ENCODE measurements at regions not wholly inside any gene's neighbourhood (a gene's known extent, or its start where the extent isn't known, plus 50 kb on each side); places are given as distances from the start of the nearest gene placed in this dataset.

DNA sequence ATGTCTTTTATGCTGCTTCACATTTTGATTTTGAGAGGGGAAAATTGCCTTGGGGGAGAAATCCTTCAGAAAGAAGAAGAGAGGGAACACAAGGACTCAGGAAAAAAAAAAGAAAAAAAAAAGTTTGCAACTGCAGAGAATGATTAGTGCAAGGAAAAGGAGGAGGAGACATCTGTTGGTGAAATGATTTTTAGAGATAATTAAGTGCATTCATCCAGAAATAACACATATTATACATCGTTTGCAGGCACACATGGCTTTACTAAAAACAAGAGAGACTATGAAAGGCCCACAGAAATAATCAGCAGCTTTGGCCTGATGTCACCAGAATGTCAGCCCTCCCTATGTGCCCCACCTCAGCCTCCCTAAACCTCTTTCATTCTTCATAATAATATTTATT lies 1058.2 kb downstream of the PCDH9 start:
- Histone ChIP-seq H3K27me3 (replicated peaks in 1 of 2; ENCODE audit: control insufficient read depth in 2 of 2, insufficient read depth in 2 of 2, low read length in 1 of 2) (no peaks in the 10 kb centered on the region), H3K9me3 (replicated peaks; ENCODE audit: control insufficient read depth, insufficient read depth, low read length) (no peaks in the 10 kb centered on the region), H3K9ac (ENCODE audit: control insufficient read depth, insufficient read depth, low read length) (no peak overlapping the region), H3K79me2 (ENCODE audit: control insufficient read depth, insufficient read depth, low read length) (no peaks in the 10 kb centered on the region), H3K36me3 (ENCODE audit: control insufficient read depth in 2 of 2, insufficient read depth in 2 of 2, low read length in 1 of 2) (no peaks in the 10 kb centered on the region), H4K20me1 (ENCODE audit: control insufficient read depth, insufficient read depth) (no peaks in the 10 kb centered on the region), H3K4me1 (ENCODE audit: control insufficient read depth, insufficient read depth, low read length) (no peaks in the 10 kb centered on the region), H2AFZ (ENCODE audit: control insufficient read depth, low read depth, low read length) (no peak overlapping the region), H3K4me3 (no peak overlapping the region), H3K4me2 (ENCODE audit: control insufficient read depth, insufficient read depth) (no peak overlapping the region), H3K27ac (ENCODE audit: control insufficient read depth, insufficient read depth) (no peak overlapping the region)
- ATAC-seq: no peak
- RAD21 ChIA-PET (ENCODE audit: unreplicated experiment): no interaction called here
- TF ChIP-seq ESRRA (IDR thresholded peaks at IDR 0.05; ENCODE audit: low read length) (no peak), NFYB (IDR thresholded peaks at IDR 0.05; ENCODE audit: insufficient read depth, low read depth, low read length) (no peak), ATF7 (IDR thresholded peaks at IDR 0.05; ENCODE audit: low read depth) (no peak), ZNF274 (IDR thresholded peaks at IDR 0.05; ENCODE audit: insufficient read depth, insufficient read length) (no peak), SUPT20H (IDR thresholded peaks at IDR 0.05; ENCODE audit: borderline replicate concordance, control insufficient read depth, low read depth, low read length) (no peak), POLR2AphosphoS5 (IDR thresholded peaks at IDR 0.05; ENCODE audit: low read length) (no peak), RCOR1 (conservative IDR thresholded peaks at IDR 0.05; ENCODE audit: low read depth, low read length) (no peak), SIX5 (IDR thresholded peaks at IDR 0.05; ENCODE audit: low read depth, low read length, severe bottlenecking) (no peak), NFYA (IDR thresholded peaks at IDR 0.05; ENCODE audit: borderline replicate concordance, low read depth, low read length) (no peak), STAT3 (IDR thresholded peaks at IDR 0.05; ENCODE audit: low read depth, low read length) (no peak), KDM1A (IDR thresholded peaks at IDR 0.05; ENCODE audit: borderline replicate concordance) (no peak), STAT1 (conservative IDR thresholded peaks at IDR 0.05) (no peak), CREB1 (IDR thresholded peaks at IDR 0.05; ENCODE audit: low read depth) (no peak), TARDBP (IDR thresholded peaks at IDR 0.05; ENCODE audit: borderline replicate concordance) (no peak), RFX5 (IDR thresholded peaks at IDR 0.05; ENCODE audit: low read depth, low read length) (no peak), FOS (IDR thresholded peaks at IDR 0.05; ENCODE audit: borderline replicate concordance, extremely low read depth, insufficient read length) (no peak)
- TF ChIP-seq, protein P1, sequence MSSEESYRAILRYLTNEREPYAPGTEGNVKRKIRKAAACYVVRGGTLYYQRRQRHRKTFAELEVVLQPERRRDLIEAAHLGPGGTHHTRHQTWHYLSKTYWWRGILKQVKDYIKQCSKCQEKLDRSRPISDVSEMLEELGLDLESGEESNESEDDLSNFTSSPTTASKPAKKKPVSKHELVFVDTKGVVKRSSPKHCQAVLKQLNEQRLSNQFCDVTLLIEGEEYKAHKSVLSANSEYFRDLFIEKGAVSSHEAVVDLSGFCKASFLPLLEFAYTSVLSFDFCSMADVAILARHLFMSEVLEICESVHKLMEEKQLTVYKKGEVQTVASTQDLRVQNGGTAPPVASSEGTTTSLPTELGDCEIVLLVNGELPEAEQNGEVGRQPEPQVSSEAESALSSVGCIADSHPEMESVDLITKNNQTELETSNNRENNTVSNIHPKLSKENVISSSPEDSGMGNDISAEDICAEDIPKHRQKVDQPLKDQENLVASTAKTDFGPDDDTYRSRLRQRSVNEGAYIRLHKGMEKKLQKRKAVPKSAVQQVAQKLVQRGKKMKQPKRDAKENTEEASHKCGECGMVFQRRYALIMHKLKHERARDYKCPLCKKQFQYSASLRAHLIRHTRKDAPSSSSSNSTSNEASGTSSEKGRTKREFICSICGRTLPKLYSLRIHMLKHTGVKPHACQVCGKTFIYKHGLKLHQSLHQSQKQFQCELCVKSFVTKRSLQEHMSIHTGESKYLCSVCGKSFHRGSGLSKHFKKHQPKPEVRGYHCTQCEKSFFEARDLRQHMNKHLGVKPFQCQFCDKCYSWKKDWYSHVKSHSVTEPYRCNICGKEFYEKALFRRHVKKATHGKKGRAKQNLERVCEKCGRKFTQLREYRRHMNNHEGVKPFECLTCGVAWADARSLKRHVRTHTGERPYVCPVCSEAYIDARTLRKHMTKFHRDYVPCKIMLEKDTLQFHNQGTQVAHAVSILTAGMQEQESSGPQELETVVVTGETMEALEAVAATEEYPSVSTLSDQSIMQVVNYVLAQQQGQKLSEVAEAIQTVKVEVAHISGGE (CRISPR knock-in tag; IDR thresholded peaks at IDR 0.05): no peak
- TF ChIP-seq, protein P2, sequence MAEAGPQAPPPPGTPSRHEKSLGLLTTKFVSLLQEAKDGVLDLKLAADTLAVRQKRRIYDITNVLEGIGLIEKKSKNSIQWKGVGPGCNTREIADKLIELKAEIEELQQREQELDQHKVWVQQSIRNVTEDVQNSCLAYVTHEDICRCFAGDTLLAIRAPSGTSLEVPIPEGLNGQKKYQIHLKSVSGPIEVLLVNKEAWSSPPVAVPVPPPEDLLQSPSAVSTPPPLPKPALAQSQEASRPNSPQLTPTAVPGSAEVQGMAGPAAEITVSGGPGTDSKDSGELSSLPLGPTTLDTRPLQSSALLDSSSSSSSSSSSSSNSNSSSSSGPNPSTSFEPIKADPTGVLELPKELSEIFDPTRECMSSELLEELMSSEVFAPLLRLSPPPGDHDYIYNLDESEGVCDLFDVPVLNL (IDR thresholded peaks at IDR 0.05; ENCODE audit: low read depth, low read length): no peak
- TF ChIP-seq, protein P3, sequence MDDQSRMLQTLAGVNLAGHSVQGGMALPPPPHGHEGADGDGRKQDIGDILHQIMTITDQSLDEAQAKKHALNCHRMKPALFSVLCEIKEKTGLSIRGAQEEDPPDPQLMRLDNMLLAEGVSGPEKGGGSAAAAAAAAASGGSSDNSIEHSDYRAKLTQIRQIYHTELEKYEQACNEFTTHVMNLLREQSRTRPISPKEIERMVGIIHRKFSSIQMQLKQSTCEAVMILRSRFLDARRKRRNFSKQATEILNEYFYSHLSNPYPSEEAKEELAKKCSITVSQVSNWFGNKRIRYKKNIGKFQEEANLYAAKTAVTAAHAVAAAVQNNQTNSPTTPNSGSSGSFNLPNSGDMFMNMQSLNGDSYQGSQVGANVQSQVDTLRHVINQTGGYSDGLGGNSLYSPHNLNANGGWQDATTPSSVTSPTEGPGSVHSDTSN (IDR thresholded peaks at IDR 0.05; ENCODE audit: insufficient replicate concordance, low read depth, low read length): no peak
- CTCF ChIA-PET: no interaction called here
- 0% methylated on average over 1 of the region's 1 CpG for WGBS (ENCODE audit: insufficient coverage, insufficient replicate concordance, low lambda C conversion rate, missing lambda C conversion rate)
- no TSS peak for BruUV-seq (replicated peaks)
- in situ Hi-C loops (cut with MboI) (no loop called here), intact Hi-C loops (cut with micrococcal nuclease; ENCODE audit: unreplicated experiment) (no loop called here)
- DNase-seq (ENCODE audit: low read depth, low spot score): no peak
- POLR2A ChIA-PET: no interaction called here
- SMC1A ChIA-PET (ENCODE audit: uncharacterized antibody, unreplicated experiment): interaction anchor here (1.1 kb wide), 1 partner anchor 360 kb away, joined by 3 read pairs; no protein-coding TSS in a partner anchor
- no peak for FAIRE-seq
